ENCODE measurements at regions not wholly inside any gene's neighbourhood (a gene's known extent, or its start where the extent isn't known, plus 50 kb on each side); places are given as distances from the start of the nearest gene placed in this dataset.

GRCh38 chr9:1453636-1454035 lies 403.5 kb downstream of the DMRT2 start:
- Histone ChIP-seq H3K27ac (ENCODE audit: low read length) (no peak overlapping the region), H3K4me3 (ENCODE audit: low read length) (no peak overlapping the region), H3K79me2 (replicated peaks; ENCODE audit: insufficient read depth, low read length) (no peaks in the 10 kb centered on the region), H3K36me3 (ENCODE audit: insufficient read depth, low read length) (no peaks in the 10 kb centered on the region), H3K9me2 (ENCODE audit: insufficient read depth, low read length) (no peaks in the 10 kb centered on the region), H3K4me2 (ENCODE audit: low read length) (no peak overlapping the region), H3K9me3 (ENCODE audit: low read length) (no peaks in the 10 kb centered on the region), H3K27me3 (ENCODE audit: insufficient read depth, low read depth, low read length) (no peaks in the 10 kb centered on the region), H3K9ac (ENCODE audit: low read length) (no peak overlapping the region), H4K20me1 (ENCODE audit: insufficient read depth) (no peaks in the 10 kb centered on the region), H2AFZ (ENCODE audit: low read depth, low read length) (no peak overlapping the region), H3F3A (ENCODE audit: insufficient read depth, low read length, poor library complexity, severe bottlenecking) (no peaks in the 10 kb centered on the region)
- TF ChIP-seq EP300 (conservative IDR thresholded peaks at IDR 0.05; ENCODE audit: poor library complexity, severe bottlenecking), result no peak
- TF ChIP-seq, protein P1, sequence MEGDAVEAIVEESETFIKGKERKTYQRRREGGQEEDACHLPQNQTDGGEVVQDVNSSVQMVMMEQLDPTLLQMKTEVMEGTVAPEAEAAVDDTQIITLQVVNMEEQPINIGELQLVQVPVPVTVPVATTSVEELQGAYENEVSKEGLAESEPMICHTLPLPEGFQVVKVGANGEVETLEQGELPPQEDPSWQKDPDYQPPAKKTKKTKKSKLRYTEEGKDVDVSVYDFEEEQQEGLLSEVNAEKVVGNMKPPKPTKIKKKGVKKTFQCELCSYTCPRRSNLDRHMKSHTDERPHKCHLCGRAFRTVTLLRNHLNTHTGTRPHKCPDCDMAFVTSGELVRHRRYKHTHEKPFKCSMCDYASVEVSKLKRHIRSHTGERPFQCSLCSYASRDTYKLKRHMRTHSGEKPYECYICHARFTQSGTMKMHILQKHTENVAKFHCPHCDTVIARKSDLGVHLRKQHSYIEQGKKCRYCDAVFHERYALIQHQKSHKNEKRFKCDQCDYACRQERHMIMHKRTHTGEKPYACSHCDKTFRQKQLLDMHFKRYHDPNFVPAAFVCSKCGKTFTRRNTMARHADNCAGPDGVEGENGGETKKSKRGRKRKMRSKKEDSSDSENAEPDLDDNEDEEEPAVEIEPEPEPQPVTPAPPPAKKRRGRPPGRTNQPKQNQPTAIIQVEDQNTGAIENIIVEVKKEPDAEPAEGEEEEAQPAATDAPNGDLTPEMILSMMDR (IDR thresholded peaks at IDR 0.05; ENCODE audit: poor library complexity, severe bottlenecking), result no peak
- no peak for TF ChIP-seq REST (IDR thresholded peaks at IDR 0.05; ENCODE audit: borderline replicate concordance)
- no peak for TF ChIP-seq SMC3 (conservative IDR thresholded peaks at IDR 0.05; ENCODE audit: poor library complexity)
- TF ChIP-seq EZH2 (IDR thresholded peaks at IDR 0.05; ENCODE audit: borderline replicate concordance, insufficient read depth, low read length, poor library complexity, severe bottlenecking), result no peak
- no peak for TF ChIP-seq TAF1 (IDR thresholded peaks at IDR 0.05; ENCODE audit: low read depth)
- no peak for TF ChIP-seq RAD21 (conservative IDR thresholded peaks at IDR 0.05)
- no peak for TF ChIP-seq MXI1 (conservative IDR thresholded peaks at IDR 0.05; ENCODE audit: poor library complexity, severe bottlenecking)
- TF ChIP-seq POLR2AphosphoS5 (IDR thresholded peaks at IDR 0.05), result no peak

- no peak overlapping the region for H3K4me3 ChIP-seq (ENCODE audit: low read length)
- H3K27me3 ChIP-seq (ENCODE audit: insufficient read depth, low read depth, low read length), result no peaks in the 10 kb centered on the region
- no peaks in the 10 kb centered on the region for H4K20me1 ChIP-seq (ENCODE audit: insufficient read depth)
- H3K9ac ChIP-seq (ENCODE audit: low read length), result no peak overlapping the region
- TF ChIP-seq TAF1 (IDR thresholded peaks at IDR 0.05; ENCODE audit: low read depth) (no peak), RAD21 (conservative IDR thresholded peaks at IDR 0.05) (no peak), MXI1 (conservative IDR thresholded peaks at IDR 0.05; ENCODE audit: poor library complexity, severe bottlenecking) (no peak)
- H3F3A ChIP-seq (ENCODE audit: insufficient read depth, low read length, poor library complexity, severe bottlenecking), result no peaks in the 10 kb centered on the region
- H3K79me2 ChIP-seq (replicated peaks; ENCODE audit: insufficient read depth, low read length), result no peaks in the 10 kb centered on the region
- H3K4me2 ChIP-seq (ENCODE audit: low read length), result no peak overlapping the region
- H3K9me2 ChIP-seq (ENCODE audit: insufficient read depth, low read length), result no peaks in the 10 kb centered on the region
- no peak overlapping the region for H3K27ac ChIP-seq (ENCODE audit: low read length)
- H3K9me3 ChIP-seq (ENCODE audit: low read length), result no peaks in the 10 kb centered on the region
- H2AFZ ChIP-seq (ENCODE audit: low read depth, low read length), result no peak overlapping the region
- no peaks in the 10 kb centered on the region for H3K36me3 ChIP-seq (ENCODE audit: insufficient read depth, low read length)
Observed at GRCh38 chr9:1454211-1454610, 404.1 kb downstream of the DMRT2 start.

All from neural cell (in vitro differentiated cells).